Transverse colon (tissue), 4 donors: ENCODE measurements at regions not wholly inside any gene's neighbourhood (a gene's known extent, or its start where the extent isn't known, plus 50 kb on each side); places are given as distances from the start of the nearest gene placed in this dataset.

Experiments
- CTCF ChIP-seq, 5 experiments: fragments of 200-600 bp in 3 of 5; fragments of 450-650 bp in 2 of 5; sonication (generic) in 3 of 5; IDR thresholded peaks; 1 replicate in 2 of 5; 2 replicates in 3 of 5; pipeline ENCODE4 v1.5.1; 2016 to 2017; ENCODE audit warnings: antibody characterized with exemption in 5 of 5, inconsistent platforms in 3 of 5, mild to moderate bottlenecking in 2 of 5, moderate library complexity in 1 of 5
- EP300 ChIP-seq: sonication (generic); formaldehyde crosslinking; IDR thresholded peaks from one replicate; pipeline ENCODE4 v1.6.1; 2017; ENCODE audit warnings: antibody characterized with exemption, low read depth
- POLR2A ChIP-seq: fragments of 450-650 bp; IDR thresholded peaks from one replicate; pipeline ENCODE4 v1.6.1; 2016; ENCODE audit warnings: antibody characterized with exemption, mild to moderate bottlenecking, moderate library complexity
- POLR2AphosphoS5 ChIP-seq, 3 donors: sonication (generic); formaldehyde crosslinking; IDR thresholded peaks; one replicate each; pipeline ENCODE4 v1.6.1; 2016; ENCODE audit warnings: antibody characterized with exemption in 3 of 3

- TF ChIP-seq CTCF (IDR thresholded peaks at IDR 0.05) (no peak), POLR2A (no peak), EP300 (no peak), POLR2AphosphoS5 (IDR thresholded peaks at IDR 0.05) (no peak)
Measured at GRCh38 chr1:38657207-38657840, 202.2 kb downstream of the RRAGC start.
